Lower lobe of right lung (tissue), 2 donors: ENCODE measurements at regions not wholly inside any gene's neighbourhood (a gene's known extent, or its start where the extent isn't known, plus 50 kb on each side); places are given as distances from the start of the nearest gene placed in this dataset.

Source experiments
- ATAC-seq, 2 donors: fragments of 200-7000 bp; cut with Tn5 transposase; one replicate each; pipeline ENCODE4 v1.9.1; 2020 to 2022; ENCODE audit warnings: mild to moderate bottlenecking in 2 of 2, moderate library complexity in 2 of 2
- DNase-seq: peaks from one replicate; pipeline ENCODE4 v3.0.0-alpha.2; 2020
- H3K27ac ChIP-seq: fragments of 200-600 bp; one replicate; pipeline ENCODE4 v1.8.0; 2022
- H3K27me3 ChIP-seq: fragments of 200-600 bp; one replicate; pipeline ENCODE4 v1.8.0; 2022; ENCODE audit warnings: low read depth
- H3K36me3 ChIP-seq: fragments of 200-600 bp; one replicate; pipeline ENCODE4 v1.8.0; 2022; ENCODE audit warnings: mild to moderate bottlenecking
- H3K4me1 ChIP-seq: fragments of 200-600 bp; one replicate; pipeline ENCODE4 v1.8.0; 2022
- H3K4me3 ChIP-seq: fragments of 200-600 bp; one replicate; pipeline ENCODE4 v1.8.0; 2022; ENCODE audit warnings: mild to moderate bottlenecking
- H3K9me3 ChIP-seq: fragments of 200-600 bp; one replicate; pipeline ENCODE4 v1.8.0; 2022
- CTCF ChIP-seq: fragments of 200-600 bp; IDR thresholded peaks from one replicate; pipeline ENCODE4 v1.8.0; 2022; ENCODE audit warnings: antibody characterized with exemption, mild to moderate bottlenecking
- intact Hi-C: fragments of 100-400 bp; cut with DNase I; formaldehyde crosslinking; loops from one replicate; pipeline ENCODE4 v1.11.0; 2022
- donor health status: DM: no; HTN: yes; CAD: no; lungs with severe emphysema.

- H3K27me3 ChIP-seq, result no peaks in the 10 kb centered on the region
- DNase-seq, result no peak
- no peaks in the 10 kb centered on the region for H3K9me3 ChIP-seq
- H3K27ac ChIP-seq, result no peak overlapping the region
- no peaks in the 10 kb centered on the region for H3K36me3 ChIP-seq
- TF ChIP-seq CTCF, result no peak
- intact Hi-C loops, result no loop called here
- no peak for ATAC-seq
- H3K4me1 ChIP-seq, result no peaks in the 10 kb centered on the region
- H3K4me3 ChIP-seq, result no peak overlapping the region
Observed at GRCh38 chr3:105051111-105051510, 315.6 kb upstream of the ALCAM start.

GRCh38 chr3:105051972-105052371 lies 314.7 kb upstream of the ALCAM start:
- H3K27ac ChIP-seq, result no peak overlapping the region
- no peak for DNase-seq
- H3K36me3 ChIP-seq, result no peaks in the 10 kb centered on the region
- no peaks in the 10 kb centered on the region for H3K4me1 ChIP-seq
- H3K4me3 ChIP-seq, result no peak overlapping the region
- intact Hi-C loops, result no loop called here
- no peak for TF ChIP-seq CTCF
- no peak for ATAC-seq
- H3K27me3 ChIP-seq, result no peaks in the 10 kb centered on the region
- H3K9me3 ChIP-seq, result no peaks in the 10 kb centered on the region

- H3K36me3 ChIP-seq, result no peaks in the 10 kb centered on the region
- DNase-seq (no peak), ATAC-seq (no peak)
- H3K4me1 ChIP-seq, result no peaks in the 10 kb centered on the region
- no peaks in the 10 kb centered on the region for H3K27me3 ChIP-seq
- TF ChIP-seq CTCF, result no peak
- no peak overlapping the region for H3K4me3 ChIP-seq
- no peaks in the 10 kb centered on the region for H3K9me3 ChIP-seq
- no peak overlapping the region for H3K27ac ChIP-seq
- intact Hi-C loops, result no loop called here
Observed at GRCh38 chr3:105062853-105063252, 303.9 kb upstream of the ALCAM start.

GRCh38 chr3:105065895-105066839 lies 300.5 kb upstream of the ALCAM start:
- no peaks in the 10 kb centered on the region for H3K36me3 ChIP-seq
- no peaks in the 10 kb centered on the region for H3K4me1 ChIP-seq
- no peaks in the 10 kb centered on the region for H3K27me3 ChIP-seq
- TF ChIP-seq CTCF, result no peak
- DNase-seq (no peak), ATAC-seq (peak in 1 of 2 donors; percentile 13)
- no peak overlapping the region for H3K27ac ChIP-seq
- H3K9me3 ChIP-seq, result no peaks in the 10 kb centered on the region
- intact Hi-C loops, result no loop called here
- no peak overlapping the region for H3K4me3 ChIP-seq

- intact Hi-C loops, result no loop called here
- no peak for DNase-seq
- no peaks in the 10 kb centered on the region for H3K27me3 ChIP-seq
- no peak overlapping the region for H3K4me3 ChIP-seq
- H3K9me3 ChIP-seq, result no peaks in the 10 kb centered on the region
- H3K4me1 ChIP-seq, result no peaks in the 10 kb centered on the region
- TF ChIP-seq CTCF, result no peak
- ATAC-seq, result no peak
- H3K36me3 ChIP-seq, result no peaks in the 10 kb centered on the region
- no peak overlapping the region for H3K27ac ChIP-seq
Observed at GRCh38 chr3:105067361-105067760, 299.3 kb upstream of the ALCAM start.
